Activated CD8-positive, alpha-beta memory T cell treated with anti-CD3 and anti-CD28 coated beads for 4 hours (primary cell): ENCODE measurements at regions not wholly inside any gene's neighbourhood (a gene's known extent, or its start where the extent isn't known, plus 50 kb on each side); places are given as distances from the start of the nearest gene placed in this dataset.
"Not testable (repeated sequence)": the region's sequence is repeated elsewhere in the genome, so short reads cannot be mapped to it uniquely, and the experiment has no call there.

Experiments
- DNase-seq, 2 donors: peaks; one replicate each; pipeline ENCODE4 v3.0.0-alpha.2; 2020; ENCODE audit warnings: low read depth in 2 of 2

DNA sequence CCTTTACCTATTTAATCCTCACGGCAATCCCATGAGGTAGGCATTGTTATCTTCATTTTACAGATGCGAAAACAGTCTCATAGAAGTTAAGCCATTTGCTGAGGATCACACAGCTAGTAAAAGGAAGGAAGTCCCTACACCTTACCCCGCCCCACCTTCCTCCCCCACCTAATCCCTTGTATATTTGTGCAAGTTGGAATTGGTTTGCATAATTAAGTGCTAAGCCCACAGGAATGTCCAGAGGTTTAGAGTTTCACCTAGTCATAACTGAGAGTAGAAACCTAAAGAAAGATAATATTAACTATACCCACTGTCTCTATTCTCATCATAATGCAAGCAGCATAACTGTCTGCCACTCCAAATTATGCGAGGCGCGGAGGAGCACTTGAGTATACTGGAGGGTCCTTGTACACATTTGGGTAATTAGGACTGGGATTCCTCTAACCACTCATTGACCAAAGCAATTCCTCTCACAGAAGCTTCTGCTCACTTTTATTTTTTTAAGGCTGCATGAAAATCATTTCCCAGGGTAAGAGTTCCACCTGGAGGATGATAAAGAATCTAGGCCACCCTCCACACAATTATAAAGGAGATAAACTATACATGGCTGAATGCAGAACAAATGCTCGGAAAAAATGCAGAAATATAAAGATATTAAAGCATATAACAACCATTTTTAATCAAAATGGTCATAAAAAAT is 199.9 kb downstream of the FAM181B start:
- no peak for DNase-seq

DNA sequence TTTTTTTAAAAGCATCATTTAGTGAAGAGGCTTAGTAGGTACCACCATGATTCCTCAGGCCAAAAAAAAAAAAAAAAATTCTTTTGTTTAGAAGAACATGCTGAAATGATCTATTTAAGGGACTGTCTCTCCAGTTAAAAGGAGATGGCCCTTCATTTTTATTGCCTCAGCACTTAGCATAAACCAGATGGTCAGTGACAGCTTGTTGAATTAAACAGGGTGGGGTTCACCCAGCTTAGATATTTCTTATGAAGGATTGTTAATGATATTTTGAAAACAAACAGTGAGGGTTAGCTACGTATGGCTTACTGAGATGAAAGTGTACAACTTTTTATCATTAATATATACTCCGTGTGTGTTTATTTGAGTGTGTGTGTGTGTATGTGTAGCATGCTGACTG is 203.7 kb downstream of the FAM181B start:
- DNase-seq: no peak

DNA sequence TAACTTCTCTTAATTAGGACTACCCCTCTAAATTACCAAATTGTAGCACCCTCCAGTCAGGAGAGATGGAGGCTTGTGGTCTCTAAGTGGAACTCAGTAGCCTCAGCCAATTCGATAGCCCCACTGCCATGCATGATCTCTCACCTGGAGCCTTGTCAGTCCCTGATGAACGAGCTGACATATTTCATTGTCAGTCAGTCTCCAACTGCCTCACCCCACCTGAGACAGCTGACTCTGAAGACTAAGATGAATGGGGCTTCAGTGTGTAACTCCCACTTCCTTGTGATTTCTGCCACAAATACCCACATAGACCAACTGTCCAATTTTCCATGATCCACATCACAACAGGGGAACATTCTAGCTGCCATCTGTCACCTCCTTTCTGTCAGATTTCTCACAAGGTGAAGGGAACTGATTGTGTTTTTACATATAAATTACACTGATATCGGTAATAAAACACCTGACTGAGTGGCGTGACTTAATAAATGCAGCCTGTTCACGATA is 206.5 kb downstream of the FAM181B start:
- no peak for DNase-seq

DNA sequence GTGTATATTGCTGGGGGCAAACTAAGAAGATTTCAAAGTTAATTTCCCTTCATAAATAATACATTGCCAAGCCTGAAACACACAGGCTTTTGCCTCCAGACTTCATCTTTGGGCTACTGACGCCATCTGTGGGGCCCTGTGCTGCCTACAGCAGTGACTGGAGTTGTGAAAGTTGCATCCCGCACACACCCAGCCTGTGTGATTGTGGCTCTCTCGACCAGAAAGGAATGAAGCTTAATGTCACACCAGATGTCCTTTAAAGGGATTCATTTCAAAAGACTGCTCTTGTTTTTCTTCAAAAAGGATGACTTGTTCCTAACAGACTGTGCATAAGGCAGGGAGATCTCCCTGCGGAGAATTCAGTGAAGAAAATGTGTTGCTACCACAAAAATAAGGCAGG is 210.5 kb downstream of the FAM181B start:
- no peak for DNase-seq

DNA sequence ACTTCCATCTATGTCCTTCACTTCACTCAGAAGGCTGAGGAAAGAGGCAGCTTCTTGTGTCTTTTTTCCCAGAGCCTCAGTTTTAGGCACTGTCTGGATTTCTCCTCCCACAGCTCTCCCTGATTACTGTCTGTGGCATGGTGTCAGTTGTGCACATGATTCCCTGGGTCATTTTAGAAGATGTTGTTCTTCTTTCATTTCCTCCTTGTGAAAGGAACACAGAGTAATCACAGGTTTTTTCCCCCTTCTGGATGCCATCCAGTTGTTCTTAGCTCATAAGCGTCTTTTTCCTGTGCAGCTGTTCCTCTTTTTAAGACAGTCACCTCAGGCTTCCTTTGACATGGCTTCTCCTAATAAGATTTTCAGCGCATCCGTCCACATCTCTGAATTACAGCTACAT is 212.2 kb downstream of the FAM181B start:
- no peak for DNase-seq

DNA sequence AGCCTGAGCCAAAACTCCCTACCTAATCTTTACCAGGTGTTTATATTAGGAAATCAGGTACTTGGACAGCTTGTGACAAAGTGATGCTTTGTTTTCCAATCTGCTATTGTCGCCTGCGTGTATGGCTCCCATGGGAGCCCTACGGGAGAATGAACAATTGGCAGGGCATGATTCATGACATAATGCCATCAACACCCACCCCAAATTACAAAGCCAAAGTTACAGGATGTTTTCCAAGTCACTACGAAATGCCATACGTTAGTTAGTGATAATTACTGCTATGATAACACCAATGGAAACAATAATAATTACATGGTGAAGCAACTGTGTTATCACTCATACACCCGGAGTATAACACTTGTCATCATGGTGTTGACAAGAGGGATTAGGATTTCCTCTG is 226.4 kb downstream of the FAM181B start:
- DNase-seq: no peak

DNA sequence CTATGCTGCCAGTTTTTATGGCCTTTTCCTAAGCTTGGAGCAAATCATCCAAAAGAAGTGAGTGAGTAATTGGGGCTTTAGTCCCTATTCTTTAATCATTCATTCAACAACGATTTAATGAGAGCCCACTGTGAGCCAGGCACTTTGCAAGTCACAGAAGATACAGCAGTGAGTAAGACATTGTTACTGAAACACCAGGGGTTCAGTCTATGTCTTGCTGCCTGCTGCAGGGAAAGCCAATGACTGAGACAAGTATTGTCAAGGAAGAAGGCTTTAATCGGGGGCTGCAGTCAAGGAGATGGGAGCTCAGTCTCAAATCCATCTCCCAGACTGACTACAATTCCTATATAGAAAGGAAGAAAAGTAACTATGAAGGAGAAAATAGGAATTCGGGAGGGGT is 228.3 kb downstream of the FAM181B start:
- no peak for DNase-seq

DNA sequence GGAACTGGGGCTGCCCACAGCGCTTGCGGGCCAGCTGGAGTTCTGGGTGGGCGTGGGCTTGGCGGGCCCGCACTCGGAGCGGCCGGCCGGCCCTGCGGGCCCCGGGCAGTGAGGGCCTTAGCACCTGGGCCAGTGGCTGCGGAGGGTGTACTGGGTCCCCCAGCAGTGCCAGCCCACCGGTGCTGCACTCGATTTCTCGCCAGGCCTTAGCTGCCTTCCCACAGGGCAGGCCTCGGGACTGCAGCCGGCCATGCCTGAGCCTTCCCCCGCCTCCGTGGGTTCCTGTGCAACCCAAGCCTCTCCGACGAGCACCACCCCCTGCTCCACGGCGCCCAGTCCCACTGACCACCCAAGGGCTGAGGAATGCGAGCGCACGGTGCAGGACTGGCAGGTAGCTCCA is 232.5 kb downstream of the FAM181B start:
- not testable (repeated sequence) for DNase-seq

DNA sequence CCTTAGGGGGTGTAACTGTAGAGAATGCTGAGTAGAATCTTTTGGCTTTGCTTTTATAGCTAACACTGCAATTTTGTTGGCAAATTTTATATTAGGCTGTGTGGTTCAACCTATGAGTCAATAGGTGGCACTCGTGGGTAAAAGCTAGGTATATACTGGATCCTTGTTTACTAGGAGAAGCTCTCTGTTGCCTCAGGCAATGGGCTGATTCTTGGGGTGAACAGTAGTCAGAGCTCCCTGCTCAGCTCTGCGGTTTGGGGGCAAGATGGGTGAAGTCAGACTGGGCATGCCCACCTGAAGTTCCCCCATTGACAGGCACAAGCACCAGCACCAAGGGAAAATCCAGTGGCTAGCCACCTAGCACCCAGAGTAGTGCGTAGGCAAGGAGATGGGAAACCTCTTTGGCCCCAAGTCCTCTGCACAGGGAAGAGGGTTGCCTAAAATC is 238.7 kb downstream of the FAM181B start:
- DNase-seq: no peak

DNA sequence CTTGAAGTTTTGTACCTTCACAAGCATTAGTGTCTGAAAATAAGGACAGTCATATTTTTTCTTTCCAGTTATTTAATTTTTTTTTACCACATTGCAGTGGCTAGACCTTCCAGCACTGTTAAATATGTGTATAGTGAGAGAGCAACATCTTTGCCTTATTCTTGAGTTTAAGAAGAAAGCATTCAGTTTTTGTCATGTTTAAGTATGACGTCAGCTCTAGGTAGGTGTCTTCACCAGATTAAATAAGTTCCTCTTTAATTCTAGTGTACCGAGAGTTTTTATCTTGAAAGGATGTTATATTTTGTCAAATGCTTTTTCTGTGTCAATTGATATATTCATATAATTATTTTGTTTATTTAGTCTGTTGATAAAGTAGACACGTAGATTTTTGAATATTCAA is 258.8 kb downstream of the FAM181B start:
- no peak for DNase-seq

DNA sequence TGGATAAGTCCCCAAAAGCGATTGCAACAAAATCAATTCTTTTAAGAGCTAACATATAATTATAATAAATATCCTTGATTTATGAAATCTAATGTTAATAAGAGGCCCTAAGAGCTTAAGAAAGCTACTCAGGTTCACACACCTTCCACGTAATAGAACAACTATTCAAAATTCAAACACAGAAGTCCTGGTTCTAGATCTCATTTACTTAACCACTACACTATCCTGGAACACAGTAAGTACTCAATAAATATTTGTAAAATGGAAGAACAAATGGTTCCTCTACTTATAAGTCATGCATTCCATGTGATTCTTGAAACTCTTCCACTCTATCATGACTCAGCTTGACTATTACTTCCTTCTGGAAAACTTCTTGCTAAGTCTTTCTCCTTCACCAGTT is 268.2 kb downstream of the FAM181B start:
- DNase-seq: no peak

DNA sequence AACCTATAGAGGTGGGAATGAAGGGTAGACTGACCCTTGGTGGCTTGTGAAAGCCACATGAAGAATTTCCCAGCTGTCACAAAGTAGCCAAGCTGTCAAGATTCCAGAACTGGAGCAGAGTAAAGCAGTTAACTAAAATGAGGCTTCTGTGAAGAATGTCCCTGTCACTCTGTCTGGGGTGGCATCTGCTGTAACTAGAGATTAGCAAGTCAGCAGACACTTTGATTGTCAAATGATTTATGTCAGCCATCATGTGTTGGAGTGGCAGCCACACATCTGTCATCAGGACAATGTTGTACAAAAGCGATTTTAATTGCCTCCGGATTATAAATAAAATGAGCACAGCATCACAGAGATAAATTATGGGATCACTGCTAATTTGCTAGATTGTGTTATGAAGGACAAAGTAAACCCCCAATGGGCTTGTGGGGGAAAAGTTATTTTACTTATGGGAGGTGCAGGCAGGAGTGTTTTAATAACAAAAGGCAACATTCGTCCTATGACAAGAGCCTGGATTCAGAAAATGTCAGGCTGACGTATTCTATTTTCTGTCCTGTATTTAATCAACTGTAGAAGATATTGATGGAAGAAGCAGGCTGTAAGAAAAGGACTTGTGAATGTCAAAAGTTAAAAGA is 270.9 kb downstream of the FAM181B start:
- no peak for DNase-seq

DNA sequence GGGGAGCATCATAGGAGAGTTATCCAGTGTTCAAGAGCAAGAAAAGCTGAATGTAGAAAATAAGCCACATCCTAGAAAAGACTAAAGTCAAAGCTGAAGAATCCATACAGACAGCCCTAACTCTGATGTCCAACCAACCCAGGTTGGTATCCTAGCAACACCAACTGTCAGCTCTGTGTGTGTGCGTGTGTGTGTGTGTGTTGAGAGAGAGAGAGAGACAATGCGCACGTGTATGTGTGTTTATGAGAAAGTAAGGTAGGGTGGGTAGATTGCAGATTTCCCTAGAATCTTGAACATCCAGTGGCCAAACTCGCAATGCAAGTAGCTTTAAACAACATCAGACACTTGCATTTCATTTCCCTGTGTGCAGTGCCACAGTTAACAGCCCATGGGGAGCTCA is 274.9 kb downstream of the FAM181B start:
- no peak for DNase-seq

DNA sequence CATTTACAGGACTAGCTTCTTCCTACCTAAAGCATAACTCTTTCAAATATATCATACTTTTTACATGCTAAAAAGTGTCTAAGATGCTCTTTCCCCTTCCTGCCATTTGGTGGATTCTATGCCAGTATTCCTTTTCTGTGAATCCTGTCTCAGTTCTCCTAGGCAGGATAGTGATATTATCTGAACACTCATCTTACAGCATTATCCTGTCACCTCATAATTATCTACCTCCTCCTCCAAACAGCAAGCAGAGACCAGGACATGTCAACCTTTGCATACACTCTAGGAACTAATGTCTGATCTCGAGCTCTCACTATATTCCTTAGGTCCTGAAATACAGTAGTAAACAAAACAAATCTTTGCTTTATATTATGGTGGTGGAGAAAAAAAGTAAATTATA is 275.5 kb downstream of the FAM181B start:
- no peak for DNase-seq

DNA sequence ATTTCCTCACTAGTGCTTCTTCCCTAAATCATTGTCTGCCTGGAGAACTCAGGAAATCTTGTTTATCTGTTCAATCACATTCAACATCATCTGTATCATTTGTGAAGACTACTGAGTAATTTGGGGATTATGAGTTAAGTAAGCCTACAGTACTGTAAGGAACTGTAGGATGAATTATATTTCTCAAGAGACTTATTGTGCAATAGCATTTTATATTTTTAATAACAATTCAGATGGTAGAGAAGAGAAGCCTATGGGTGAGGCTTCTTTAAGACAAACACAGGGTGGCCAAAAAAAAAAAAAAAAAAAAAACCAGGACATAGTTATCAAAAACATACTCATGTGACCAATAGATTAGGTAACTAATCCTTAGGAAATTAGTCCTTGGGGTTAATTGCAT is 282.7 kb downstream of the FAM181B start:
- no peak for DNase-seq

DNA sequence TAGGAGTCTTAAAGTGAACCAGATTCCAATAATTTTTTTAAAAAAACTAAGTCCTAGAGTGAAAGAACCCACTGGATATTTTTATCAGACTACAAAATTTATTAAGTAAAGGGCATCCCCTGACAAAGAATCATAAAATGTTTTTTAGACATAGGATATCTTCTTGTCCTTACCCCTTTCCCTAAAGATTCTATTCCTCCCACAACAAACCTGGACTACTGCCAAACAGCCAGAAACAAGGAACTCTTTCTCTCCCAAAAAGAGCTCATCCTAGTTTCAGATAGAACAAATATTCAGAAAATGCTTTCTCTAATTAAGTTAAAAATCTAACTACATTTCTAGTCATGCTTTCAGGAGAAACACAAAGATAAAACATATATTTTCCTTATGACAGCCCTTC is 327.1 kb downstream of the FAM181B start:
- DNase-seq: no peak

DNA sequence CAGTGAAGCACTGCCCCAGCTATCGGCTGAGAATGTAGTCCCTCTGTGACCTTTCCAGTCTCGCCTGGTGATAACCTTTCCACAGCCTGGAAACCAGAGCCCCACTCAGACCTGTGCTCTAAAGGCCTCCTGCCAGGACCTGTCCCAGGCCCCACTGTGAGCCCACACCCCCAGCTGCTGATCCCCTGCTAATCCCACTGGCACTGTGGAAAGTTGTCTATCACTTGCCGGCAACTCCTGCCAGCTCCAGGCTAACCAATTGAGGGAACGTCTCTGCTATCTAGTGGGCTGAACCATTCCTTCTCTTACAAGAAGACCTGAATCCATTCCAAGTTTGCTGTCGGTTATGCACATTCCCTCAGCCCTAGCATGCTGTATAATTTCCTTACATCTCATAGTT is 328.2 kb downstream of the FAM181B start:
- no peak for DNase-seq

DNA sequence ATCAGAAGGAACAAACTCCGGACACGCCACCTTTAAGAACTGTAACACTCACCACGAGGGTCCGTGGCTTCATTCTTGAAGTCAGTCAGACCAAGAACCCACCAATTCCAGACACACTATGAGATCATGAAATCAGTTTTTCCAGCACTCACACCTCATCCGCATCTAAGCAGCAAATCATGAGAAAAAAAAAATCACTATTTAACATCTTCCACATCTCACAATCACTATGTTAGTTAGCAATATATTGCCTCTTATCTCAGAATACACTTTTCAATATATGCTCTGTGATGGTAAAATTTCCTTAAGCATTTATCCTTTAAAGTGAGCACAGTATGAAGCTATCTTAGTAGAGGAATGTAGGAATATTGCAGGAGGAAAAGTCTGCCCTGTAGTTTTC is 328.7 kb downstream of the FAM181B start:
- DNase-seq: no peak

DNA sequence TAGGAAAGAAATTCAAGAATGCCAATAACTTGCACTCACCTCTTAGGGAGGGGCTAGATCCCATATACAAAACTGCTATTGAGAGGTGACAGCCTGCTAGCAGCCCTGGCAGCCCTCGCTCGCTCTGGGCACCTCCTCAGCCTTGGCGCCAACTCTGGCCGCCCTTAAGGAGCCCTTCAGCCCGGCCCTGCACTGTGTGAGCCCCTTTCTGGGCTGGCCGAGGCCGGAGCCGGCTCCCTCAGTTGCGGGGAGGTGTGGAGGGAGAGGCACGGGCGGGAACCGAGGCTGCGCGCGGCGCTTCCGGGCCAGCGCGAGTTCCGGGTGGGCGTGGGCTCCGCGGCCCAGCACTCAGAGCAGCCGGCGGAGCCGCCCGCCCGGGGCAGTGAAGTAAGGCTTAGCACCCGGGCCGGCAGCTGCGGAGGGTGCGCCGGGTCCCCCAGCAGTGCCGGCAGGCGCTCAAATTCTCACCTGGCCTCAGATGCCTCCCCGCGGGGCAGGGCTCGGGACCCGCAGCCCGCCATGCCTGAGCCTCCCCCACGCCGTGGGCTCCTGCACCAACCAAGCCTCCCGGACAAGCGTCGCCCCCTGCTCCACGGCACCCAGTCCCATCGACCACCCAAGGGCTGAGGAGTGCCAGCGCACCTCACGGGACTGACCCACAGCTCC is 329.9 kb downstream of the FAM181B start:
- DNase-seq: no peak

DNA sequence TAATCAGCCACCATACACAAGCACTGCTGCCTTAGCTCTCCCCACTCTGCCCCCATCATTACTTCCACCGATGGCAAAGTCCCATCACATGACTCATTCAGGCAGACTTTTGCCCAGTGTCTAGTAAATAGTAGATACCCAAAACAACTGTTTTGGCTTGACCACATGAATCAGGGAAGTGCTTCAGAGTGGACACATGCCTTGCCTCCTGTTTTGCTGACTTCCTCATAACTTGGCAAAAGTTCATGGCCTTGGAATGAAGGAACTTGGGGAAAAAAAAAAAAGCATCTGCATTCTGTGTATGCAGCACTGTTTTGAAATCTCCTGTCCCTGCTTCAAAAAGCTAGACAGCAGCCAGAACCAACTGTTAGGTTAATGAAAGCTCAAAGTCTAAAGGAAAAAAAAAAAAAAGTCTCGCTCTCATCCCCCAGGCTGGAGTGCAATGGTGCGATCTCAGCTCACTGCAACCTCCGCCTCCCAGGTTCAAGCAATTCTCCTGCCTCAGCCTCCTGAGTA is 335.3 kb downstream of the FAM181B start:
- no peak for DNase-seq

DNA sequence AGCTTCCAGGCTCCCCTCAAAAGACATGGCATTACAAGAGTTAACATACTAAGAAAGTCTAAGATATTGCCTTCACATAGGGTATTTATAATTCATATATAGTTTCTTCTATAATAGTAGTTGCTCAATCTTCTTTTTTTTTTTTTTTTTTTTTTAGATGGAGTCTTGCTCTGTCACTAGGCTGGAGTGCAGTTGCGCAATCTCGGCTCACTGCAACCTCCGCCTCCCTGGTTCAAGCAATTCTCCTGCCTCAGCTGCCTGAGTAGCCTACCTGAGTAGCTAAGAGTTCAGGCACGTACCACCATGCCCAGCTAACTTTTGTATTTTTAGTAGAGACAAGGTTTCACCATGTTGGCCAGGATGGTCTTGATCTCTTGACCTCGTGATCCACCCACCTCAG is 337.0 kb downstream of the FAM181B start:
- DNase-seq: not testable (repeated sequence)

DNA sequence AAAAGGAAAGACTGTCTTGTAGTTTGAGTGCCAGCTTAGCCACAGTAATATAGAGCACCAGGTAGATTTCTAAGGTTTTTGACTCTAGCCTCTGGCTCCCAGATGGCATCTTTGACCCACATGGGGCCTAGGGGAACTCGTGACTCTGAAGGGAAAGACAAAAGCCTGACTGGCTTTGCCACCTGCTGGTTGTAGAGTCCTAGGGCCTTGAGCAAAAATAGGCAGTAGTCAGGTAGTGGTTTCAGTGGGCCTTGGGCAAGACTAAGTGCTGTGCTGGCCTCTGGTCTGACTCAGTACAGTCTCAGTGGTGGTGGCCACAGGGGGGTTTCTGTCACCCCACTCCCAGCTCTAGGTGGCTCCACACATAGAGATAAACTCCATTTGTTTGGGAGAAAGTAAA is 349.4 kb downstream of the FAM181B start:
- DNase-seq: no peak
